ENCODE measurements at regions not wholly inside any gene's neighbourhood (a gene's known extent, or its start where the extent isn't known, plus 50 kb on each side); places are given as distances from the start of the nearest gene placed in this dataset.

GRCh38 chr11:105193260-105193659 lies 53.7 kb upstream of the CARD18 start:
- Histone ChIP-seq H3K36me3 (no peaks in the 10 kb centered on the region), H3K9me3 (no peaks in the 10 kb centered on the region), H3K27ac (no peak overlapping the region), H3K4me3 (no peak overlapping the region), H3K27me3 (no peaks in the 10 kb centered on the region), H3K4me1 (no peaks in the 10 kb centered on the region)
- DNase-seq (ENCODE audit: low spot score in 2 of 2): no peak
- WGBS: 73% methylated on average over 2 of the region's 2 CpGs
- TF ChIP-seq CTCF (IDR thresholded peaks at IDR 0.05): no peak
- TF ChIP-seq EP300 (IDR thresholded peaks at IDR 0.05): no peak
- TF ChIP-seq POLR2AphosphoS5 (IDR thresholded peaks at IDR 0.05): no peak
- no peak for TF ChIP-seq POLR2A (IDR thresholded peaks at IDR 0.05)

- Histone ChIP-seq H3K27ac (no peak overlapping the region), H3K4me3 (no peak overlapping the region), H3K4me1 (no peaks in the 10 kb centered on the region), H3K9me3 (no peaks in the 10 kb centered on the region), H3K36me3 (no peaks in the 10 kb centered on the region), H3K27me3 (no peaks in the 10 kb centered on the region)
- no peak for DNase-seq (ENCODE audit: low spot score in 2 of 2)
- TF ChIP-seq CTCF (IDR thresholded peaks at IDR 0.05) (no peak), EP300 (IDR thresholded peaks at IDR 0.05) (no peak), POLR2A (IDR thresholded peaks at IDR 0.05) (no peak), POLR2AphosphoS5 (IDR thresholded peaks at IDR 0.05) (no peak)
Observed at GRCh38 chr11:105192115-105192514, 52.5 kb upstream of the CARD18 start.

GRCh38 chr11:105189581-105189980 lies 50.0 kb upstream of the CARD18 start:
- Histone ChIP-seq H3K27ac (no peak overlapping the region), H3K36me3 (no peaks in the 10 kb centered on the region), H3K4me1 (no peaks in the 10 kb centered on the region), H3K4me3 (no peak overlapping the region), H3K9me3 (no peaks in the 10 kb centered on the region), H3K27me3 (no peaks in the 10 kb centered on the region)
- DNase-seq (ENCODE audit: low spot score in 2 of 2): no peak
- 82% methylated on average over 2 of the region's 2 CpGs for WGBS
- no peak for TF ChIP-seq POLR2A (IDR thresholded peaks at IDR 0.05)
- no peak for TF ChIP-seq CTCF (IDR thresholded peaks at IDR 0.05)
- no peak for TF ChIP-seq POLR2AphosphoS5 (IDR thresholded peaks at IDR 0.05)
- no peak for TF ChIP-seq EP300 (IDR thresholded peaks at IDR 0.05)
